ENCODE measurements at regions not wholly inside any gene's neighbourhood (a gene's known extent, or its start where the extent isn't known, plus 50 kb on each side); places are given as distances from the start of the nearest gene placed in this dataset.

DNA sequence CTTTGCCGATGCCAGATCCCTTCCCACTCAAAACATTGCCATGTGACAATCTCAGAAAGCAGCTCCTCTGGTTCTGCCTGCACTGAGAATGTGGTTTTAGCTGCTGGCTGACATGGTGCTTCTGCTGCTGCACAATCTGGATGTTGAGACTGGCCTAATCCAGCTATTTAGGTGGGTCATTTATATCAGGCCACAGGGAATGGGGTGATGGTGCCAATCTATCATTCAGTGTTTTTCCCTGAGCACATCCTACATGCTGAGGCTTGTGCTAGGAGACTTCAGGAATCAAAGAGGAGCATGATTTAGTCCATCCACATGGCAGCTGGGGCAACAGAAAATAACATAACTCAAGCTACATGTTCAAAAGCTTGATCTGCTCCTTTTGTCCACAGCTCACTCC is 144.7 kb downstream of the CYRIA start:
- TF ChIP-seq, protein P1, sequence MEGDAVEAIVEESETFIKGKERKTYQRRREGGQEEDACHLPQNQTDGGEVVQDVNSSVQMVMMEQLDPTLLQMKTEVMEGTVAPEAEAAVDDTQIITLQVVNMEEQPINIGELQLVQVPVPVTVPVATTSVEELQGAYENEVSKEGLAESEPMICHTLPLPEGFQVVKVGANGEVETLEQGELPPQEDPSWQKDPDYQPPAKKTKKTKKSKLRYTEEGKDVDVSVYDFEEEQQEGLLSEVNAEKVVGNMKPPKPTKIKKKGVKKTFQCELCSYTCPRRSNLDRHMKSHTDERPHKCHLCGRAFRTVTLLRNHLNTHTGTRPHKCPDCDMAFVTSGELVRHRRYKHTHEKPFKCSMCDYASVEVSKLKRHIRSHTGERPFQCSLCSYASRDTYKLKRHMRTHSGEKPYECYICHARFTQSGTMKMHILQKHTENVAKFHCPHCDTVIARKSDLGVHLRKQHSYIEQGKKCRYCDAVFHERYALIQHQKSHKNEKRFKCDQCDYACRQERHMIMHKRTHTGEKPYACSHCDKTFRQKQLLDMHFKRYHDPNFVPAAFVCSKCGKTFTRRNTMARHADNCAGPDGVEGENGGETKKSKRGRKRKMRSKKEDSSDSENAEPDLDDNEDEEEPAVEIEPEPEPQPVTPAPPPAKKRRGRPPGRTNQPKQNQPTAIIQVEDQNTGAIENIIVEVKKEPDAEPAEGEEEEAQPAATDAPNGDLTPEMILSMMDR (IDR thresholded peaks at IDR 0.05): no peak
- no peak for TF ChIP-seq ZFX (IDR thresholded peaks at IDR 0.05; ENCODE audit: borderline replicate concordance)

Measured in 22Rv1 (cell line).